H9 (cell line): ENCODE measurements at regions not wholly inside any gene's neighbourhood (a gene's known extent, or its start where the extent isn't known, plus 50 kb on each side); places are given as distances from the start of the nearest gene placed in this dataset.

Experiments used
- DNase-seq: peaks from one replicate; pipeline ENCODE4 v3.0.0-alpha.2; 2017
- H2AFZ ChIP-seq: one replicate; pipeline ENCODE4 v1.6.1; 2013; ENCODE audit warnings: mild to moderate bottlenecking, low read length, control low read depth, moderate library complexity
- H2AK5ac ChIP-seq: 2 replicates; pipeline ENCODE4 v1.6.1; 2013; ENCODE audit warnings: low read length, control low read depth, mixed read lengths; ENCODE audit not compliant: insufficient read length
- H2BK120ac ChIP-seq: one replicate; pipeline ENCODE4 v1.6.1; 2013; ENCODE audit warnings: low read depth, mild to moderate bottlenecking, low read length, control low read depth, inconsistent platforms; ENCODE audit not compliant: poor library complexity, severe bottlenecking
- H2BK12ac ChIP-seq: 2 replicates; pipeline ENCODE4 v1.6.1; 2013; ENCODE audit warnings: low read length, control low read depth, mixed read lengths, low read depth; ENCODE audit not compliant: insufficient read length
- H2BK15ac ChIP-seq: 2 replicates; pipeline ENCODE4 v1.6.1; 2013; ENCODE audit warnings: low read depth, low read length, control low read depth
- H2BK20ac ChIP-seq: one replicate; pipeline ENCODE4 v1.6.1; 2013; ENCODE audit warnings: low read depth, mild to moderate bottlenecking, low read length, control low read depth, inconsistent platforms; ENCODE audit not compliant: poor library complexity, severe bottlenecking
- H2BK5ac ChIP-seq: 2 replicates; pipeline ENCODE4 v1.6.1; 2013; ENCODE audit warnings: low read length, control low read depth, mixed read lengths; ENCODE audit not compliant: insufficient read length
- H3K14ac ChIP-seq: 2 replicates; pipeline ENCODE4 v1.6.1; 2013; ENCODE audit warnings: low read length, control low read depth; ENCODE audit not compliant: insufficient read depth
- H3K18ac ChIP-seq: 2 replicates; pipeline ENCODE4 v1.6.1; 2013; ENCODE audit warnings: low read depth, mild to moderate bottlenecking, mixed read lengths, low read length, control low read depth; ENCODE audit not compliant: insufficient read length
- H3K23ac ChIP-seq: 2 replicates; pipeline ENCODE4 v1.6.1; 2013; ENCODE audit warnings: low read length, control low read depth, mixed read lengths, low read depth; ENCODE audit not compliant: insufficient read length
- H3K23me2 ChIP-seq: 2 replicates; pipeline ENCODE4 v1.6.1; 2013; ENCODE audit warnings: low read depth, mild to moderate bottlenecking, mixed read lengths, low read length, control low read depth; ENCODE audit not compliant: insufficient read length, poor library complexity, severe bottlenecking
- H3K27ac ChIP-seq: 2 replicates; pipeline ENCODE4 v1.5.1; 2013; ENCODE audit warnings: low read length, control low read depth, mixed read lengths, low read depth; ENCODE audit not compliant: insufficient read length
- H3K27me3 ChIP-seq: 2 replicates; pipeline ENCODE4 v1.6.1; 2013; ENCODE audit warnings: low read length, control low read depth, inconsistent platforms; ENCODE audit not compliant: insufficient read depth
- H3K4ac ChIP-seq: 2 replicates; pipeline ENCODE4 v1.6.1; 2013; ENCODE audit warnings: low read depth, mild to moderate bottlenecking, control low read depth, inconsistent platforms, low read length, moderate library complexity
- H3K4me1 ChIP-seq: 2 replicates; pipeline ENCODE4 v1.6.1; 2013; ENCODE audit warnings: low read length, control low read depth, inconsistent platforms; ENCODE audit not compliant: insufficient read depth
- H3K4me2 ChIP-seq: 2 replicates; pipeline ENCODE4 v1.6.1; 2013; ENCODE audit warnings: low read length, control low read depth, mixed read lengths; ENCODE audit not compliant: insufficient read length, insufficient read depth
- H3K56ac ChIP-seq: 2 replicates; pipeline ENCODE4 v1.6.1; 2013; ENCODE audit warnings: low read depth, mild to moderate bottlenecking, mixed read lengths, low read length, control low read depth; ENCODE audit not compliant: insufficient read length
- H3K79me1 ChIP-seq: 2 replicates; pipeline ENCODE4 v1.6.1; 2013; ENCODE audit warnings: low read depth, mild to moderate bottlenecking, moderate library complexity, low read length, control low read depth, inconsistent platforms; ENCODE audit not compliant: insufficient read depth, poor library complexity, severe bottlenecking
- H3K79me2 ChIP-seq: 2 replicates; pipeline ENCODE4 v1.6.1; 2013; ENCODE audit warnings: low read length, control low read depth, inconsistent platforms; ENCODE audit not compliant: insufficient read depth
- H3K9ac ChIP-seq: 2 replicates; pipeline ENCODE4 v1.6.1; 2013; ENCODE audit warnings: low read length, control low read depth, mixed read lengths; ENCODE audit not compliant: insufficient read length; ENCODE audit errors: extremely low read depth
- H3K9me3 ChIP-seq: one replicate; pipeline ENCODE4 v1.6.1; 2013; ENCODE audit warnings: low read depth, low read length, inconsistent platforms; ENCODE audit not compliant: control insufficient read depth
- H3T11ph ChIP-seq: one replicate; pipeline ENCODE4 v1.6.1; 2013; ENCODE audit warnings: mild to moderate bottlenecking, low read length, control low read depth, inconsistent platforms
- H4K20me1 ChIP-seq: one replicate; pipeline ENCODE4 v1.6.1; 2013; ENCODE audit not compliant: control insufficient read depth, insufficient read length, insufficient read depth
- H4K5ac ChIP-seq: 2 replicates; pipeline ENCODE4 v1.6.1; 2013; ENCODE audit warnings: low read depth, mild to moderate bottlenecking, mixed read lengths, low read length, control low read depth; ENCODE audit not compliant: insufficient read length
- H4K8ac ChIP-seq: replicated peaks from 2 replicates; pipeline ENCODE4 v1.6.1; 2013; ENCODE audit warnings: low read length, control low read depth, mixed read lengths, low read depth; ENCODE audit not compliant: insufficient read length
- H4K91ac ChIP-seq: 2 replicates; pipeline ENCODE4 v1.6.1; 2013; ENCODE audit warnings: low read depth, mild to moderate bottlenecking, moderate library complexity, mixed read lengths, low read length, control low read depth; ENCODE audit not compliant: insufficient read length
- H3K27ac Mint-ChIP-seq, 3 experiments: 2 replicates in 2 of 3; 3 replicates in 1 of 3; pipeline ENCODE4 v1.8.0; 2020 to 2021; ENCODE audit warnings: mixed read lengths in 3 of 3, mild to moderate bottlenecking in 1 of 3, moderate library complexity in 1 of 3
- H3K27me3 Mint-ChIP-seq: 2 replicates; pipeline ENCODE4 v1.8.0; 2021; ENCODE audit warnings: low read depth, mild to moderate bottlenecking, moderate library complexity, mixed read lengths
- H3K36me3 Mint-ChIP-seq, 3 experiments: 2 replicates in 2 of 3; 3 replicates in 1 of 3; pipeline ENCODE4 v1.8.0; 2020 to 2021; ENCODE audit warnings: low read depth in 3 of 3, mixed read lengths in 3 of 3; ENCODE audit not compliant: insufficient read depth in 1 of 3
- H3K4me1 Mint-ChIP-seq, 2 experiments: 2 replicates each; pipeline ENCODE4 v1.8.0; 2020; ENCODE audit warnings: mixed read lengths in 2 of 2
- H3K4me3 Mint-ChIP-seq, 2 experiments: 2 replicates in 1 of 2; 3 replicates in 1 of 2; pipeline ENCODE4 v1.8.0; 2020 to 2021; ENCODE audit warnings: mild to moderate bottlenecking in 2 of 2, mixed read lengths in 2 of 2, moderate library complexity in 1 of 2
- H3K9me3 Mint-ChIP-seq, 2 experiments: 2 replicates in 1 of 2; 3 replicates in 1 of 2; pipeline ENCODE4 v1.8.0; 2020; ENCODE audit warnings: mild to moderate bottlenecking in 2 of 2, mixed read lengths in 2 of 2, moderate library complexity in 1 of 2
- WGBS: extraction: QIAGEN DNeasy Blood & Tissue Kit; methylation state at CpG from one replicate; pipeline ENCODE4 v1.1.7; 2013; ENCODE audit warnings: missing lambda C conversion rate, low lambda C conversion rate, mixed read lengths; ENCODE audit not compliant: insufficient read length; ENCODE audit errors: extremely low coverage; 5-methylcytosine and 5-hydroxymethylcytosine counted together
- TF ChIP-seq, protein P1 (sequence below): fragments of 200-600 bp; sonication (generic); conservative IDR thresholded peaks from 3 replicates; pipeline ENCODE4 v1.8.0; 2021; ENCODE audit warnings: antibody characterized with exemption, mild to moderate bottlenecking

DNA sequence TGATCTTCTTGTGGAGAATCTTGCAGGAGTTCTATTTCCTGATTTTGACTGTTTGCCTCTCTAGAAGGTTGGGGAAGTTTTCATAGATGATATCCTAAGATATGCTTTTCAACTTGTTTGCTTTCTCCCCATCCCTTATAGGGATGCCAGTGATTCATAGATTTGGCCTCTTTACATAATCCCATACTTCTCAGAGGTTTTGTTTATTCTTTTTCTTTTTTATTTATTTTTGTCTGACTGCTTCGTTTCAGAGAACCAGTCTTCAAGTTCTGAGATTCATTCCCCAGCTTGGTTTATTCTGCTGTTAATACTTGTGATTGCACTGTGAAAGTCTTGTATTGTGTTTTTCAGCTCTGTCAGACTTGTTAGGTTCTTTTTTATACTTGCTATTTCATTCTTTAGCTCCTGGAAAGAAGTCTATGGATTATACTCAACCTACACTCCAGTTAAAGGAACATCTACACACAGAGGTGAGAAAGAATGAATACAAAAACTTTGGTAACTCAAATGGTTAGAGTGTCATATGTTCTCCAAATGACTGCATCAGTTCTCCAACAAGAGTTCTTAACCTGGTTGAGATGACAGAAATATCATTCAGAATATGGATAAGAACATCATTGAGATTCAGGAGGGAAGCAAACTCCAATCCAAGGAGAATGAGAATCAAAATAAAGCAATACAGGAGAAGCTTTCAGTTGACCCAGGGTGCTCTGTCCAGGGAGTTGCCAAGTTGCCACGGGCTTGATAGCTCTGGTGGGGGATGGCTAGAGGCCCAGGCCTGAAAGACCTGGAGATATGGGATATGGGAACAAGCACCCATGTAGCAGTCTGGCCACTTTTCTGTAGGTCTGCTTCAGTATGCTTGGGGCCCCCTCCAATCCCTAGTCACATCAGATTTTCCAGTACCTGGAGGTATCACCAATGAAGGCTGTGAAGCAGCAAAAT, 150.3 kb downstream of the AHR start:
- Histone ChIP-seq H3K23ac (no peak overlapping the region), H3K9me3 (no peaks in the 10 kb centered on the region), H3K9ac (no peak overlapping the region), H3K18ac (no peak overlapping the region), H3K4ac (no peak overlapping the region), H3K14ac (no peak overlapping the region), H3K4me2 (no peak overlapping the region), H3K23me2 (no peaks in the 10 kb centered on the region), H4K20me1 (no peaks in the 10 kb centered on the region), H2AFZ (no peak overlapping the region), H3K79me2 (no peaks in the 10 kb centered on the region), H2BK12ac (no peak overlapping the region), H4K5ac (no peak overlapping the region), H3K4me1 (no peaks in the 10 kb centered on the region), H2BK120ac (no peak overlapping the region), H4K8ac (no peak overlapping the region), H4K91ac (no peak overlapping the region), H2BK15ac (no peak overlapping the region), H3K27me3 (no peaks in the 10 kb centered on the region), H3K56ac (no peak overlapping the region), H3K79me1 (no peaks in the 10 kb centered on the region), H3K27ac (no peak overlapping the region), H3T11ph (no peak overlapping the region), H2AK5ac (no peak overlapping the region), H2BK20ac (no peak overlapping the region), H2BK5ac (no peak overlapping the region)
- Mint-ChIP-seq H3K4me3 (no peak overlapping the region), H3K36me3 (peaks cover 14 to 27% (median 15%) of the 10 kb centered on the region in 3 experiments), H3K27me3 (no peaks in the 10 kb centered on the region), H3K9me3 (peaks cover 27 to 28% of the 10 kb centered on the region in 2 experiments), H3K27ac (no peak overlapping the region), H3K4me1 (peaks cover 3 to 8% of the 10 kb centered on the region in 2 experiments; a peak in 3 of 4 replicates)
- no CpG with 5 or more reads among the region's 2 CpGs for WGBS
- no peak for DNase-seq
- TF ChIP-seq, protein P1, sequence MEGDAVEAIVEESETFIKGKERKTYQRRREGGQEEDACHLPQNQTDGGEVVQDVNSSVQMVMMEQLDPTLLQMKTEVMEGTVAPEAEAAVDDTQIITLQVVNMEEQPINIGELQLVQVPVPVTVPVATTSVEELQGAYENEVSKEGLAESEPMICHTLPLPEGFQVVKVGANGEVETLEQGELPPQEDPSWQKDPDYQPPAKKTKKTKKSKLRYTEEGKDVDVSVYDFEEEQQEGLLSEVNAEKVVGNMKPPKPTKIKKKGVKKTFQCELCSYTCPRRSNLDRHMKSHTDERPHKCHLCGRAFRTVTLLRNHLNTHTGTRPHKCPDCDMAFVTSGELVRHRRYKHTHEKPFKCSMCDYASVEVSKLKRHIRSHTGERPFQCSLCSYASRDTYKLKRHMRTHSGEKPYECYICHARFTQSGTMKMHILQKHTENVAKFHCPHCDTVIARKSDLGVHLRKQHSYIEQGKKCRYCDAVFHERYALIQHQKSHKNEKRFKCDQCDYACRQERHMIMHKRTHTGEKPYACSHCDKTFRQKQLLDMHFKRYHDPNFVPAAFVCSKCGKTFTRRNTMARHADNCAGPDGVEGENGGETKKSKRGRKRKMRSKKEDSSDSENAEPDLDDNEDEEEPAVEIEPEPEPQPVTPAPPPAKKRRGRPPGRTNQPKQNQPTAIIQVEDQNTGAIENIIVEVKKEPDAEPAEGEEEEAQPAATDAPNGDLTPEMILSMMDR: no peak
